ENCODE measurements at regions not wholly inside any gene's neighbourhood (a gene's known extent, or its start where the extent isn't known, plus 50 kb on each side); places are given as distances from the start of the nearest gene placed in this dataset.
"Not testable (repeated sequence)": the region's sequence is repeated elsewhere in the genome, so short reads cannot be mapped to it uniquely, and the experiment has no call there.

GRCh38 chrX:47776292-47777006 is 60.3 kb upstream of the ZNF81 start:
- DNase-seq: no peak

GRCh38 chrX:47772764-47773163 is 63.9 kb upstream of the ZNF81 start:
- no peak for DNase-seq

- DNase-seq: no peak
These were observed 65.2 kb upstream of the ZNF81 start for GRCh38 chrX:47771473-47771872.

GRCh38 chrX:47762826-47763225 is 73.9 kb upstream of the ZNF81 start:
- not testable (repeated sequence) for DNase-seq

- no peak for DNase-seq
These were observed 84.0 kb upstream of the ZNF81 start for GRCh38 chrX:47752685-47753084.

GRCh38 chrX:47751670-47752069 is 85.0 kb upstream of the ZNF81 start:
- DNase-seq: no peak

GRCh38 chrX:47749185-47749967 is 87.3 kb upstream of the ZNF81 start:
- no peak for DNase-seq

- DNase-seq: no peak
These were observed 88.1 kb upstream of the ZNF81 start for GRCh38 chrX:47748576-47748975.

- no peak for DNase-seq
These were observed 87.5 kb upstream of the UXT start for GRCh38 chrX:47746446-47746845.

GRCh38 chrX:47745416-47745815 is 86.4 kb upstream of the UXT start:
- no peak for DNase-seq

GRCh38 chrX:47743504-47743903 is 84.5 kb upstream of the UXT start:
- DNase-seq: peak; percentile 15

- not testable (repeated sequence) for DNase-seq
These were observed 79.9 kb upstream of the UXT start for GRCh38 chrX:47738870-47739269.

- no peak for DNase-seq
These were observed 64.7 kb upstream of the UXT start for GRCh38 chrX:47723689-47724088.

GRCh38 chrX:47723083-47723482 is 64.1 kb upstream of the UXT start:
- DNase-seq: no peak

GRCh38 chrX:47722260-47722659 is 63.3 kb upstream of the UXT start:
- no peak for DNase-seq

GRCh38 chrX:47715078-47715477 is 56.1 kb upstream of the UXT start:
- not testable (repeated sequence) for DNase-seq

- not testable (repeated sequence) for DNase-seq
These were observed 53.7 kb upstream of the UXT start for GRCh38 chrX:47712675-47713074.

GRCh38 chrX:47710252-47710651 is 51.3 kb upstream of the UXT start:
- no peak for DNase-seq

Data from kidney glomerular epithelial cell (primary cell).